DOHH2 (cell line): ENCODE measurements at regions not wholly inside any gene's neighbourhood (a gene's known extent, or its start where the extent isn't known, plus 50 kb on each side); places are given as distances from the start of the nearest gene placed in this dataset.

Experiments
- H3F3A ChIP-seq: fragments of 200-600 bp; sonication (generic), shearing (Covaris generic); 2 replicates; pipeline ENCODE4 v1.6.0; 2016; ENCODE audit warnings: antibody characterized with exemption, mild to moderate bottlenecking; ENCODE audit not compliant: control insufficient read depth, insufficient read depth
- H3K27ac ChIP-seq: fragments of 200-600 bp; sonication (generic); 2 replicates; pipeline ENCODE4 v1.5.1; 2014; ENCODE audit warnings: low read depth, mild to moderate bottlenecking, low read length, moderate library complexity
- H3K27me3 ChIP-seq: fragments of 200-600 bp; sonication (generic); 2 replicates; pipeline ENCODE4 v1.6.1; 2014; ENCODE audit warnings: mild to moderate bottlenecking, low read length, mixed read lengths; ENCODE audit not compliant: control insufficient read depth
- H3K36me3 ChIP-seq: fragments of 200-600 bp; sonication (generic); 2 replicates; pipeline ENCODE4 v1.6.1; 2014; ENCODE audit warnings: mild to moderate bottlenecking, low read length, moderate library complexity, mixed read lengths; ENCODE audit not compliant: control insufficient read depth
- H3K4me1 ChIP-seq: fragments of 200-600 bp; sonication (generic); 2 replicates; pipeline ENCODE4 v1.6.1; 2014; ENCODE audit warnings: mild to moderate bottlenecking, low read length, mixed read lengths; ENCODE audit not compliant: control insufficient read depth
- H3K4me2 ChIP-seq: fragments of 200-600 bp; sonication (generic); 2 replicates; pipeline ENCODE4 v1.6.0; 2014; ENCODE audit warnings: mild to moderate bottlenecking, low read length, moderate library complexity
- H3K4me3 ChIP-seq: fragments of 200-600 bp; sonication (generic); 2 replicates; pipeline ENCODE4 v1.5.1; 2014; ENCODE audit warnings: mild to moderate bottlenecking, low read length, mixed read lengths
- H3K79me2 ChIP-seq: fragments of 200-600 bp; sonication (generic); 2 replicates; pipeline ENCODE4 v1.6.1; 2014; ENCODE audit warnings: mild to moderate bottlenecking, low read length, mixed read lengths; ENCODE audit not compliant: control insufficient read depth
- H3K9me2 ChIP-seq: fragments of 200-600 bp; sonication (generic); replicated peaks from 2 replicates; pipeline ENCODE4 v1.6.1; 2014; ENCODE audit warnings: mild to moderate bottlenecking, low read length, mixed read lengths; ENCODE audit not compliant: control insufficient read depth
- H3K9me3 ChIP-seq: fragments of 200-600 bp; sonication (generic); 2 replicates; pipeline ENCODE4 v1.6.1; 2014; ENCODE audit warnings: antibody characterized with exemption, low read length, mixed read lengths; ENCODE audit not compliant: control insufficient read depth, insufficient read depth
- H4K20me1 ChIP-seq: fragments of 200-600 bp; sonication (generic); 2 replicates; pipeline ENCODE4 v1.6.0; 2014; ENCODE audit warnings: low read depth, mild to moderate bottlenecking, antibody characterized with exemption, low read length, moderate library complexity; ENCODE audit not compliant: control insufficient read depth, insufficient read depth
- EZH2phosphoT487 ChIP-seq: fragments of 200-600 bp; sonication (generic); IDR thresholded peaks from 2 replicates; pipeline ENCODE4 v1.6.1; 2017; ENCODE audit warnings: borderline replicate concordance, mild to moderate bottlenecking, antibody characterized with exemption, low read length, moderate library complexity, mixed read lengths
- TF ChIP-seq, protein P1 (sequence below): fragments of 200-600 bp; sonication (generic); IDR thresholded peaks from one replicate; pipeline ENCODE4 v1.5.1; 2014; ENCODE audit warnings: antibody characterized with exemption, mild to moderate bottlenecking, low read depth, low read length; ENCODE audit not compliant: poor library complexity, severe bottlenecking

DNA sequence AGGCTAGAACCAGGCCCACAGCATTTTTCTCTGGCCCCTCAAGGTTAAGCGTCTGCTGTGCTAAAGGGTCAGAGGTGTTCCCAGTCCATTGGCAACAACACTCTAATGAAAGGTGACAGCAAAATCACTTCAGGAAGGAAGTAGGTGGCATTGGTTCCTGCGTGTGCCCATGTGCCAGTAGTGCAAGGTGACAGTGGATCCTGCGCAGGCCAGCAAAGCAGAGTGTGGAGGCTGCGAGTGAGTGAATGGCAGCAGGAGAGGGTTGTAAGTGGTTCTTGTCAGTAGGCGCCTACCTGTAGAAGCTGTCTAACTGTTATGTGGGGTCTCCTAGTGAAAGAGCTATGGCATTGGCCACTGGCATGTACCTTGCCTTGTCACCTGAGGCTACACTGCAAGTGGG is 898.2 kb upstream of the TYRP1 start:
- H3K27me3 ChIP-seq: no peaks in the 10 kb centered on the region
- no peaks in the 10 kb centered on the region for H3K79me2 ChIP-seq
- H4K20me1 ChIP-seq: no peaks in the 10 kb centered on the region
- H3F3A ChIP-seq: no peaks in the 10 kb centered on the region
- H3K4me3 ChIP-seq: no peak overlapping the region
- peaks cover 4% of the 10 kb centered on the region; the same call in 1 of the 2 replicates for H3K9me3 ChIP-seq
- no peak overlapping the region for H3K27ac ChIP-seq
- no peaks in the 10 kb centered on the region for H3K36me3 ChIP-seq
- H3K4me2 ChIP-seq: no peak overlapping the region
- TF ChIP-seq, protein P1, sequence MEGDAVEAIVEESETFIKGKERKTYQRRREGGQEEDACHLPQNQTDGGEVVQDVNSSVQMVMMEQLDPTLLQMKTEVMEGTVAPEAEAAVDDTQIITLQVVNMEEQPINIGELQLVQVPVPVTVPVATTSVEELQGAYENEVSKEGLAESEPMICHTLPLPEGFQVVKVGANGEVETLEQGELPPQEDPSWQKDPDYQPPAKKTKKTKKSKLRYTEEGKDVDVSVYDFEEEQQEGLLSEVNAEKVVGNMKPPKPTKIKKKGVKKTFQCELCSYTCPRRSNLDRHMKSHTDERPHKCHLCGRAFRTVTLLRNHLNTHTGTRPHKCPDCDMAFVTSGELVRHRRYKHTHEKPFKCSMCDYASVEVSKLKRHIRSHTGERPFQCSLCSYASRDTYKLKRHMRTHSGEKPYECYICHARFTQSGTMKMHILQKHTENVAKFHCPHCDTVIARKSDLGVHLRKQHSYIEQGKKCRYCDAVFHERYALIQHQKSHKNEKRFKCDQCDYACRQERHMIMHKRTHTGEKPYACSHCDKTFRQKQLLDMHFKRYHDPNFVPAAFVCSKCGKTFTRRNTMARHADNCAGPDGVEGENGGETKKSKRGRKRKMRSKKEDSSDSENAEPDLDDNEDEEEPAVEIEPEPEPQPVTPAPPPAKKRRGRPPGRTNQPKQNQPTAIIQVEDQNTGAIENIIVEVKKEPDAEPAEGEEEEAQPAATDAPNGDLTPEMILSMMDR: no peak
- TF ChIP-seq EZH2phosphoT487: no peak
- H3K4me1 ChIP-seq: no peaks in the 10 kb centered on the region
- no peaks in the 10 kb centered on the region; the same call in 1 of the 2 replicates for H3K9me2 ChIP-seq

DNA sequence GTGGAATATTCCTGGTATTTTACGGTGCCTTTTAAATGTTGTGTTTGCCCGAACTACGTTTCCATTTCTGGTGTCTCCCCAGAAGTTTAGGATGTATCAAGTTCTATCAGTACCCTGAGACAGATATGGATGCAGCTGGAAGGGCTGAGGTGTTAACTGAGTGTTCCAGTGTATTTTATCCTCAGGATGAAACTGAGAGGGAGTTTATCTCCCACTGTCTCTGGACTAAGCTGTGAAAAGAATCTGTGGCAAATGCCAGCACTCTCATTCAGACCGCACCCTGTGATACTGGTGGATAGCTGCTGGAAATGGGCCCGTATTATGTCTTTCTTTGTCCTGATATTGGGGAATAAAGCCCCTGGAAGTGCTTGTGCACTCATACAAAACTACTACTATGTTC is 887.2 kb upstream of the TYRP1 start:
- no peak for TF ChIP-seq EZH2phosphoT487
- TF ChIP-seq, protein P1: no peak
- Histone ChIP-seq H3K9me2 (no peaks in the 10 kb centered on the region), H3K27me3 (no peaks in the 10 kb centered on the region), H3K9me3 (no peaks in the 10 kb centered on the region), H3K4me1 (no peaks in the 10 kb centered on the region), H3K4me3 (no peak overlapping the region), H3K27ac (no peak overlapping the region), H4K20me1 (no peaks in the 10 kb centered on the region), H3F3A (no peaks in the 10 kb centered on the region), H3K79me2 (no peaks in the 10 kb centered on the region), H3K36me3 (no peaks in the 10 kb centered on the region), H3K4me2 (no peak overlapping the region)

DNA sequence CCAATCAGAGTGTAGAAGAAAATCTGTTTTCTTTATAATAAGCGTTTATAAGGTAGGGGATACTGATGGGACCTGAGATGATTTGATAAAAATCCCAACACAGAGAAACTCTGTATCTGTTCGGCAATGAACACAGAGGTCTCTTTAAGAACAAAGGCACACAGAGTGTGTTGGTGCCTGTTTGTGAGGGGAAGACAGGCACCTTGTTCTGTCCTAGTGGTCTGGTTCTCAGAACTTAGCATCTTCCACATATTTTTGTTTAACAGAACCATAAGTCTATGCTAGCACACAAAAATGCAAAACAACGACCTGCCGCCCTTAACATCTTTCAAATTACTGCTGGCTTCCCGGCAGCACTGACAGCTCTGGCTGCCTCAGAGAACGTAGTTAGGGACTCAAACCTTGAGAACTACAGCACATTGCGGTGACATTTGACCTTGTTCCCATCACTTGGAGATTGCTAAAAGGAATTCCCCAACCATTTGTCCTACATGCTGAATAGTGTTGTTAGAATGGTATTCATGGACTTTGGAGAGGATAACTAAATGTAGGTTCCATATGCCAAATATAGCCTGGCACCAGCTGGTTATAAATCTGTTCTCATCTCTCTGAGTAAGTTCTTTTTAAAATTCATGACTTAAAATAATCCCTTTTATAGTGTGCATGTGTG is 871.7 kb upstream of the TYRP1 start:
- Histone ChIP-seq H3K27me3 (no peaks in the 10 kb centered on the region), H3F3A (no peaks in the 10 kb centered on the region), H3K36me3 (no peaks in the 10 kb centered on the region), H3K9me3 (no peaks in the 10 kb centered on the region), H3K79me2 (no peaks in the 10 kb centered on the region), H3K4me2 (no peak overlapping the region), H4K20me1 (no peaks in the 10 kb centered on the region), H3K4me3 (no peak overlapping the region), H3K27ac (no peak overlapping the region), H3K4me1 (no peaks in the 10 kb centered on the region), H3K9me2 (no peaks in the 10 kb centered on the region)
- no peak for TF ChIP-seq EZH2phosphoT487
- TF ChIP-seq, protein P1: no peak
